Activated T-helper 2 cell treated with anti-CD3 and anti-CD28 coated beads, Interferon-gamma antibody, Interleukin-2, Interleukin-4, amounts not matched to agents 10 μg/mL and 5 μg/mL and 100 μg/mL, durations not matched to agents 14 hours and 24 hours and 36 hours (primary cell): ENCODE measurements at regions not wholly inside any gene's neighbourhood (a gene's known extent, or its start where the extent isn't known, plus 50 kb on each side); places are given as distances from the start of the nearest gene placed in this dataset.

Experiments
- DNase-seq: peaks from one replicate; pipeline ENCODE4 v3.0.0; 2021; ENCODE audit warnings: low spot score
- H3K27ac Mint-ChIP-seq: one replicate; pipeline ENCODE4 v1.8.0; 2021; ENCODE audit warnings: mixed read lengths
- H3K27me3 Mint-ChIP-seq: one replicate; pipeline ENCODE4 v1.8.0; 2021; ENCODE audit warnings: low read depth, mixed read lengths
- H3K36me3 Mint-ChIP-seq: one replicate; pipeline ENCODE4 v1.8.0; 2021; ENCODE audit warnings: low read depth, mixed read lengths
- H3K4me1 Mint-ChIP-seq: one replicate; pipeline ENCODE4 v1.8.0; 2021; ENCODE audit warnings: low read depth, mixed read lengths
- H3K4me3 Mint-ChIP-seq: one replicate; pipeline ENCODE4 v1.8.0; 2021; ENCODE audit warnings: low read depth, mild to moderate bottlenecking, moderate library complexity, mixed read lengths
- H3K9me3 Mint-ChIP-seq: one replicate; pipeline ENCODE4 v1.8.0; 2021; ENCODE audit warnings: mixed read lengths
- intact Hi-C: fragments of 100-400 bp; cut with micrococcal nuclease; formaldehyde crosslinking; loops from one replicate; pipeline ENCODE4 v1.15.1; 2023

DNA sequence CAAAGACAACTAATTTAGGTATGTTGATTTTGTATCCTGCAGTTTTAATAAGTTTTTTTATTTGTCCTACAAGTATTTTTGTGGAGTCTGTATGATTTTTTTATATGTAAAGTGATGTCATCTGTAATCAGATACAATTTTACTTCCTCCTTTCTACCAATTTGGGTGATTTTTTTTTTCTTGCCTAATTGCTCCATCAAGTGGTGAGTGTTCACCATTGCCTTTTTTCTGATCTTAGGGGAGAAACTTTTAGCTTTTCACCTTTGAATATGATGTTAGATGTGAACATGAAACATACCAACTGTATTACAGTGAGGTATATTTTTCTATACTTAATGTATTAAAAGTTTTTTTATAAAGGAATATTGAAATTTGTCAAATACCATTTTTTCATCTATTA lies 362.3 kb downstream of the PABPC4L start:
- Mint-ChIP-seq H3K4me1 (no peaks in the 10 kb centered on the region), H3K27ac (no peak overlapping the region), H3K4me3 (no peak overlapping the region), H3K9me3 (peaks cover 35% of the 10 kb centered on the region), H3K27me3 (no peaks in the 10 kb centered on the region), H3K36me3 (no peaks in the 10 kb centered on the region)
- intact Hi-C loops, result no loop called here
- no peak for DNase-seq

- H3K9me3 Mint-ChIP-seq, result peaks cover 10% of the 10 kb centered on the region
- no peaks in the 10 kb centered on the region for H3K27me3 Mint-ChIP-seq
- H3K4me1 Mint-ChIP-seq, result no peaks in the 10 kb centered on the region
- intact Hi-C loops, result no loop called here
- no peak overlapping the region for H3K4me3 Mint-ChIP-seq
- no peaks in the 10 kb centered on the region for H3K36me3 Mint-ChIP-seq
- no peak for DNase-seq
- H3K27ac Mint-ChIP-seq, result no peak overlapping the region
Observed at GRCh38 chr4:133823177-133823576, 378.4 kb downstream of the PABPC4L start.

DNA sequence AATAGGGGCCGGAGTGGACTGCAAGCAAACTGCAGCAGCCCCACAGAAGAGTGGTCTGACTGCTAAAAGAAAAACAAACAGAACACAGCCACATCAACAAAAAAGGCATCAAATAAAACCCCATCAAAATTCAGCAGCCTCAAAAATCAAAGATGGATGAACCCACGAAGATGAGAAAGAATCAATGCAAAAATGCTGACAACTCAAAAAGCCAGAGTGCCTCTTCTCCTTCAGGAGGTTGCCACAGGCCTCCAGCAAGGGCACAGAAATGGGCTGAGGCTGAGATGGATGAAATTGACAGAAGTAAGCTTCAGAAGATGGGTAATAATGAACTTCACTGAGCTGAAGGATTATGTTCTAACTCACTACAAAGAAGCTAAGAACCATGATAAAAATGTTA lies 388.6 kb downstream of the PABPC4L start:
- Mint-ChIP-seq H3K27me3 (no peaks in the 10 kb centered on the region), H3K4me3 (no peak overlapping the region), H3K27ac (no peak overlapping the region), H3K9me3 (peaks cover 5% of the 10 kb centered on the region), H3K4me1 (no peaks in the 10 kb centered on the region), H3K36me3 (no peaks in the 10 kb centered on the region)
- no peak for DNase-seq
- intact Hi-C loops, result no loop called here

- intact Hi-C loops, result no loop called here
- Mint-ChIP-seq H3K4me3 (no peak overlapping the region), H3K9me3 (no peaks in the 10 kb centered on the region), H3K36me3 (no peaks in the 10 kb centered on the region), H3K27me3 (no peaks in the 10 kb centered on the region), H3K4me1 (no peaks in the 10 kb centered on the region), H3K27ac (no peak overlapping the region)
- no peak for DNase-seq
Observed at GRCh38 chr4:133812236-133812635, 389.4 kb downstream of the PABPC4L start.

DNA sequence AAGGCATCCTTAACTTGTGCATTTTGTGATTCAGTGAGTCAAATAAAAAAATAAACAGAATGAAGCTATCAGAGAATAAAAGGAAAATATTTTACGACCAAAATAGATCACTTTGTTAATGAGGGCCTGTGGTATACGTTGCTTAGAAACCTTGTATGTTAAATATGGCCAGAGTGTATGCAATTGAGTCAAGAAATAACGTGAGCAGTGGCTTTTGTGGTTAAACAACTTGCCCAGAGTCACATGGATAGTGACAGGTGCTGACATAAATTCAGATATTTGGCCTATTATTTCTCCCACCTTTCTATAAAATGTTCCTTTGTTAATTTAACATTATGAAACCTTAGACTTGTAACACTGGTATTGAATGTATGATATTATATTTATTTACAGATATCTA lies 393.4 kb downstream of the PABPC4L start:
- Mint-ChIP-seq H3K27me3 (no peaks in the 10 kb centered on the region), H3K27ac (no peak overlapping the region), H3K4me3 (no peak overlapping the region), H3K4me1 (no peaks in the 10 kb centered on the region), H3K9me3 (no peaks in the 10 kb centered on the region), H3K36me3 (no peaks in the 10 kb centered on the region)
- DNase-seq, result no peak
- intact Hi-C loops, result no loop called here

DNA sequence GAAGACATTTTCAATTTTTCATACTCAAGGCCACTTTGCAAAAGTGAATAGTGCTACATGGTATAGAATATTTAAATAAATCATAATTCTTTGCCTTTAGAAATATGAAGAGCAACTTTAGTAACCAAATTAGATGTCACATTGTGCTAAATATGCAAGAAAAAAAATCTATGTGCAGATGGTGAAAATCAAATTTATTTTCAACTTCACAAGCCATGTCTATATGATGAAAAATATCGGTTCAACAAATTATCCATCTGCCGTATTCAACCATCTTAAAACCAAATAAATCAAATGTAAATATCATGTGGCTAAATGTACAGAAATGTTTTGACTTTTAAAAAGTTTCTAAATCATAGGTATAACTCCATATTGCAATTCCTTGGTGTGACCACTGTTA lies 398.2 kb downstream of the PABPC4L start:
- intact Hi-C loops, result no loop called here
- no peak overlapping the region for H3K4me3 Mint-ChIP-seq
- H3K36me3 Mint-ChIP-seq, result no peaks in the 10 kb centered on the region

DNA sequence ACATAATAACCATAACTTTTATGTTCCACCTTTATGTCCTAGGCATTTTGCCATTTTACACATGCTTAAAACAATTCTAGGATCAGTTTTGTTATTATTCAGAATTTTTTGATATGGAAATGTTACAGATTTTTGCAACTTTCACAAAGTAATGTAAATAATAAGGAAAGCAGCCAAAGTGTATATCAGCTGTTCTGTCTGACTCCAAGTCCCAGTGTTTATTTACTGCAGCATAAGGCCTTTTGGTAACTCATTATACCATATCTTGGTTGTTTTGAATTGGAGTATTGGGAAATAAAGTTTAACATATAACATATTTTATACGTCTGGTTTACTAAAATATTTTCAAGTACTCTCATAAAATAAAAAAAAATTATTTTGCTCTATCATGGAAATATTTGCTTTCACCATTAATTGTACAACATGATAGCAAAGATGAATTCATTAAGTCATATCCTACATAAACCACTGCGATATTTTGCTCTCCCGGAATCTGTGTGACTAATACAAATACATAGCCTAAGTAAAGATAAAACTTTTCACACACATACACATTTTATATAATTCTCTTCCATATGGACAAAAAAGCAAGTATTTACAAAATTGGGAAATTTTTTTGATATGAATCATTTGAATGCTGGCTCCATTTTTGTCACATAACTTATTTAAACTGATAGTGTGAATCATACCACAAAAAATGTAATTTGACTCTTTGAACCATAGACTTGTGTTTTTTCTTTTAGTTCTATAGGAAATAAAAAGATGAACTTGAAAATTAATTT lies 399.0 kb downstream of the PABPC4L start:
- H3K4me3 Mint-ChIP-seq, result no peak overlapping the region
- intact Hi-C loops, result no loop called here
- H3K27me3 Mint-ChIP-seq, result no peaks in the 10 kb centered on the region
- no peaks in the 10 kb centered on the region for H3K4me1 Mint-ChIP-seq
- no peak for DNase-seq
- H3K36me3 Mint-ChIP-seq, result no peaks in the 10 kb centered on the region
- H3K27ac Mint-ChIP-seq, result no peak overlapping the region
- no peaks in the 10 kb centered on the region for H3K9me3 Mint-ChIP-seq

More for the DNA sequence above, 398.2 kb downstream of the PABPC4L start:
- Mint-ChIP-seq H3K9me3 (no peaks in the 10 kb centered on the region), H3K4me1 (no peaks in the 10 kb centered on the region), H3K27ac (no peak overlapping the region), H3K27me3 (no peaks in the 10 kb centered on the region)
- no peak for DNase-seq

GRCh38 chr4:133801883-133802282 lies 399.7 kb downstream of the PABPC4L start:
- no peak for DNase-seq
- Mint-ChIP-seq H3K4me1 (no peaks in the 10 kb centered on the region), H3K27ac (no peak overlapping the region), H3K4me3 (no peak overlapping the region), H3K36me3 (no peaks in the 10 kb centered on the region), H3K9me3 (no peaks in the 10 kb centered on the region), H3K27me3 (no peaks in the 10 kb centered on the region)
- intact Hi-C loops, result no loop called here

- H3K36me3 Mint-ChIP-seq, result no peaks in the 10 kb centered on the region
- no peak for DNase-seq
- H3K27ac Mint-ChIP-seq, result no peak overlapping the region
- intact Hi-C loops, result no loop called here
- H3K9me3 Mint-ChIP-seq, result no peaks in the 10 kb centered on the region
- H3K4me3 Mint-ChIP-seq, result no peak overlapping the region
- no peaks in the 10 kb centered on the region for H3K27me3 Mint-ChIP-seq
- H3K4me1 Mint-ChIP-seq, result no peaks in the 10 kb centered on the region
Observed at GRCh38 chr4:133800966-133801365, 400.6 kb downstream of the PABPC4L start.

- Mint-ChIP-seq H3K9me3 (no peaks in the 10 kb centered on the region), H3K4me3 (no peak overlapping the region), H3K27me3 (no peaks in the 10 kb centered on the region), H3K4me1 (no peaks in the 10 kb centered on the region), H3K36me3 (no peaks in the 10 kb centered on the region), H3K27ac (no peak overlapping the region)
- DNase-seq, result no peak
- intact Hi-C loops, result no loop called here
Observed at GRCh38 chr4:133799717-133800315, 401.8 kb downstream of the PABPC4L start.

- Mint-ChIP-seq H3K9me3 (peaks cover 12% of the 10 kb centered on the region), H3K4me1 (no peaks in the 10 kb centered on the region), H3K27ac (no peak overlapping the region), H3K36me3 (no peaks in the 10 kb centered on the region), H3K27me3 (no peaks in the 10 kb centered on the region), H3K4me3 (no peak overlapping the region)
- DNase-seq, result no peak
- intact Hi-C loops, result no loop called here
Observed at GRCh38 chr4:133777661-133778060, 423.9 kb downstream of the PABPC4L start.

GRCh38 chr4:133776961-133777360 lies 424.6 kb downstream of the PABPC4L start:
- H3K36me3 Mint-ChIP-seq, result no peaks in the 10 kb centered on the region
- no peaks in the 10 kb centered on the region for H3K27me3 Mint-ChIP-seq
- H3K9me3 Mint-ChIP-seq, result peaks cover 7% of the 10 kb centered on the region
- H3K27ac Mint-ChIP-seq, result no peak overlapping the region
- no peak overlapping the region for H3K4me3 Mint-ChIP-seq
- no peaks in the 10 kb centered on the region for H3K4me1 Mint-ChIP-seq
- intact Hi-C loops, result no loop called here
- DNase-seq, result no peak

GRCh38 chr4:133776503-133776902 lies 425.1 kb downstream of the PABPC4L start:
- H3K4me3 Mint-ChIP-seq, result no peak overlapping the region
- H3K9me3 Mint-ChIP-seq, result peaks cover 10% of the 10 kb centered on the region
- intact Hi-C loops, result no loop called here
- no peaks in the 10 kb centered on the region for H3K4me1 Mint-ChIP-seq
- H3K36me3 Mint-ChIP-seq, result no peaks in the 10 kb centered on the region
- no peaks in the 10 kb centered on the region for H3K27me3 Mint-ChIP-seq
- DNase-seq, result no peak
- H3K27ac Mint-ChIP-seq, result no peak overlapping the region
